HG03066 (cell line): ENCODE measurements at regions not wholly inside any gene's neighbourhood (a gene's known extent, or its start where the extent isn't known, plus 50 kb on each side); places are given as distances from the start of the nearest gene placed in this dataset.

Source experiments
- ATAC-seq: cut with Tn5 transposase; IDR thresholded peaks from one replicate; pipeline ENCODE4 v1.9.1; 2021; ENCODE audit warnings: low read depth; ENCODE audit not compliant: unreplicated experiment

DNA sequence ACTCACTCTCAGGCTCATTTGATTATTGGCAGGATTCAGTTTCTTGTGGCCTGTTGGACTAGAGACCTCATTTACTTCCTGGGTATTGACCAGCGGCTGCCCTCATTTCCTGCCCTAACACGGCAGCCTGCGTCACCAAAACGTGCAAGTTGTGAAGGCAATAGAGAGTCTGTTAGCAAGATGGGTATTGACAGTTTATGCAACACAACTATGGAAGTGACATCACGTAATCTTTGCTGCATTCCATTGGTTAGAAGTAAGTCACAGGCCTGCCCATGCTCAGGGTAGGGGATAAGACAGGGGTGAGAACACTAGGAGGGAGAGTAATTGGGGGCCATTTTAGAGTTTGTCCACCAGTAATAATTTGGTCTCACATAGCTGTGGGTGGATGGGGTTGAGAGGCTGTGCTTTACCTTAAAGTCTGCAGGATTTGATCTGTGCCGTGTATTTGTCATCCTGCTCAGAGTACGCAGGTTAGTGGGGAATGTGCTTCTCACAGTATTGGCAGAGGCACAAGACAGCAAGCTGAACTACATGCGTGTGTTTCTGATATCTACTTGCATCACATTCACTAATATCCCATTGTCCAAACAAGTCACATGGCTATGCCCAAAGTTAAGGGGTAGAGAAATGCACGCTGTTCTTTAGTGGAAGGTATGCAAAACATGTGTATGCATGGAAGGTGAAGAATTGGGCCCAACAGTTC, 83.3 kb downstream of the EDEM1 start:
- ATAC-seq = no peak

DNA sequence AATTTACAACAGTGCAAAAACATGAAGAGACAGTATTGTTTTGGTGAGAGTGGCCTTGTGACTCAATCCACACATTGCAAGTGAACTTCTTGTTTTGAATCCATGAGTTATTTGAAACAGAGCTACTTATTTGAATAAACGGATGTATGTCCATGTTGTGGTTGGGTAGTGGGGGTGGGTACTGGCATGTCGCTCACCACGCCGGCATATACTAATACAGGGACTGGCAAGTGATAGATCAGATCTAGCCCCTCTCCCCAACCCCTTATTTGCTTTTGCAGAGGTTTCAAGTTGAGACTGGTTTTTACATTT, 83.8 kb downstream of the EDEM1 start:
- no peak for ATAC-seq

DNA sequence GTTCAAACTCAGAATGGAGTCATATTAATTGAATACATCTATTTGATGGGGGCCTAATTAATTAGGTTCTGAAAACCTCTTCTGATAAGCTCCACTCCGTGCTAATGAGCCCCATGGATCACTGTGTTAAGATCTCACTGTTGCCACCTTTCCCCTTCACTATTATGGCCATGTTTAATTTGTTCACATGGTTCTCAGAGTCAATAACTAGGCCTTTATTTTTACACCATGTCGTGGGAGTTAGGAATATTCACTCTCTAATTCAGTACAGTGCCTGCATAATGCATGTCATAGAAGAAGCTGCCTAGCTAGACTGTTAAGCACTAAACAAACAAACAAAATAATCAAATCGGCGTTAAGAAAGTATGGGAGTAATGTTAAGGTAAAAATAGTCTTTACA, 84.9 kb downstream of the EDEM1 start:
- ATAC-seq = no peak

DNA sequence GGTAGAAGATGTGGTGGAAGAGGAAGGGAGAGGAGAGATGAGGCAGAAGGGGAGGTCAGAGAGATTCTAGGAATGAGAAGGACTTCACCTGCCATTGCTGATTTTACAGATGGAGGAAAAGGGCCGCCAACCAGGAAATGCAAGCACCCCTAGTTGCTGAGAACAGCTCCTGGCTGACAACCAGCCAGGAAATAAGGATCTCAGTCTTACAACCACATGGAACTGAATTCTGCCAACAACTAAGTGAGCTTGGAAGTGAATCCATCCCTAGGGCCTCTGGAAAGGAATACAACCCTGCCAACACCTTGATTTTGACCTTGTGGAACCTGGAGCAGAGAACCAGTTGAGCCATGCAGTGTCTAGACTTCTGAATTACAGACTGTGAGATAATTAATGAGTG, 86.6 kb downstream of the EDEM1 start:
- ATAC-seq = no peak

DNA sequence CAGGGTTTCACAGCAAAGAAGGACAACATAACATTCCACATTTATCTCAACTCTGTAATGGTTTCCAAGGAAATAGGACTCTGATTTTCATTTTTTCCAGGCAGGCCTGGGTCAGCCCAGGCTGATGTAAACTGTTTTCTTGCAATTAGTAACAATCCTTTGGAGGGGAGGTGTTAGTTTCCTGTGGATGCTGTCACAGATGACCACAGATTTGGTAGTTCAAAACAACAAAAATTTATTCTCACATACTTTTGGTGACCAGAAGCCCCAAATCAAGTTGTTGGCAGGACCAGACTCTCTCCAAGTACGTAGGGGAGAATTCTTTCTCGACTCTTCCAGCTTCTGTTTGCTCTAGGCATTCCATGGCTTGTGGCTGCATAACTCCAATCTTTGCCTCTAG, 88.0 kb downstream of the EDEM1 start:
- ATAC-seq = no peak

DNA sequence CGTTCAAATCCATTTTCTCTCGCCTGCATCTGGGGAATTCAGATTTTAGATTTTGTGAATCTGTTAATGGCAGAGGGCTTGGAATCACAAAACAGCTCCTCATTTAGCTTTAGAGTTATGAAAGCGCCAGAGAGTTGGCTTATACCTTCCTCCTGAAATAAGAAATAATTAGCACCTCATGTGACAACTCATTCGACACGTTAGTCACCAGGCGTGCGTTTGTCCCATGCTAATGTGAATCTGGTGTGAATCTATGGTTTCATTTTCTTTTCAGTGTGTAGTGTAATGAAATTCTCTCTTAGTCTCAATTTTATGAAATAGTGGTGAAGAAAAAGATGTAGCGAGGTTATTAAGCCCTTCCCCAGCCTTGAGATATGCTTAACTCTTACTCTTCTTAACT, 89.4 kb downstream of the EDEM1 start:
- ATAC-seq = no peak

DNA sequence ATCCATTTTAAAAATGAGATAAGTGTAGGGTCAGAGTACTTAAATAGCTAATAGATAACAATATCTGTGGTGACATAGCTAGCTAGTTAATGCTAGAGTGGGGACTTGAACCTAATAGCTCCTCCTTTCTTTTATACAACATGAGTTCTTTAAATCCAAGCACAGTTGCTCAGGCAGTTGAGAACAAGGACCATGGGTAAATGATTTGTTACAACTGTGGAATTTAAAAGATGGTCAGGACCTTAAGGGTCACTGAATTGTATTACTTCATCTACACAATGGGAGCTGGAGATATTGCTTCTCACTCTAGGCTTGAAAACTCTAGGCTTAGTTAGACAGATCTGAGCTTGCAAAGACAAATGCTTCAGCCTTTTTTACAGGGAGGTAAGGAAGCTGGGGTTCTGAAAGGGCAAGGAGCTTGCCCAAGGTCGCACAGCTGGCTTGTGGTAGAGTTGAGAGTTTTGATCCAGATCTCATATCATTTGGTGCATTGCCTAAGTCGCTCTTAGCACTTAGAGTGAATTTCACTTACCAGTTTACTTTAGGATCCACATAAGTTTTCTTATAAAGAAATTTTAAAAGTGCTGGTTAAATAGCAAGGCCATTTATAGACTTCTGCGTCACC, 90.2 kb downstream of the EDEM1 start:
- ATAC-seq = no peak

DNA sequence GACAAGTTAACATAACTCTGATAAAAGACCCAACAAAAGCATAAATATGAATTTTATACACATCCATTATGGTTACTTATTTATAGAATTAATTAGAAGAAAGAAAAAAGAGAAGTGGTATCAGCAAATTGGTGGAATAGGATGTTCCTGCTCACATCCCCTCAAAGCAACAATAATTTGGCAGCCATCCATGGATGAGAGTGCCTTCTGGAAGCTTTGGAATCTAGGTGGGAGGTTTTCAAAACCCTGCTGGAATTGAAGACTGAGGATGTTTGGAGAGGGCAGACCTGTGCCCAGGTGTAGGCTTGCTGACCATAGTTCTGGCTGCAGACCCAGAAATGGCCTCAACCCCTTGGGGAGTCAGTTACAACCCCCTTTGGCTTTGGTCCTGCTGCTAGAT, 91.2 kb downstream of the EDEM1 start:
- no peak for ATAC-seq

DNA sequence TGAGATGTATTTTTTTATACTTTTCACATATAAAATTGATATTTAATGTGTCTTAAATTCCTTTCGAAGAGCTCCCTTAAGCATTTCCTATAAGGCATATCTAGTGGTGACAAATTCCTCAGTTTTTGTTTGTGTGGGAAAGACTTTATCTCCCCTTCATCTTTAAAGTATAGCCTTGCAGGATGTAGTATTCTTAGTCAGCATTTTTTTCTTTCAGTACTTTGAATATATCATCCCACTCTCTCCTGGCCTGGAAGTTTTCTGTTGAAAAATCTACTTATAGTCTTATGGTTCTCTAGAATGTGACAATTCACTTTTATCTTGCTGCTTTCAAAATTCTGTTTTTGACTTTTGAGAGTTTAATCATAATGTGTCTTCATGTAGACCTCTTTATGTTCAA, 95.2 kb downstream of the EDEM1 start:
- no peak for ATAC-seq

DNA sequence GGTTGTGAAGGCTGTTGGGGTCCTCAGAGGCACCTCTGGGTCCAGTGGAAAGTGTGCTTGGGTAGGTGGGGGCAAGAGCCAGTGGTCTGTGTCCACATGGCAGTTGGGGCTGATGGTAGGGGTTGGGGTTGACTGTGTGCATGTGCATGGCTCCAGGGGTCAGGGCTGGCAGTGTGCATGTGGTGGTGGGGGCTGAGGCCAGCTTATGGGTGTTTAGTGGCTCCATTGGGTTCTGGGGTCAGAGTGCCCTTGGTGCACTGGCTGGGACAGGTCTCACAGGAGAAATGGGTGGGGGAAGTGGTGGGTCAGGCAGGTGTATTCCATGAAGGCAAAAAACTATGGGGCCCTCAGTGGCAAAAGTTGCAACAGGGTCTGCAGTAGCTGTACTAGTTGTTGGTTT, 97.9 kb downstream of the EDEM1 start:
- no peak for ATAC-seq

DNA sequence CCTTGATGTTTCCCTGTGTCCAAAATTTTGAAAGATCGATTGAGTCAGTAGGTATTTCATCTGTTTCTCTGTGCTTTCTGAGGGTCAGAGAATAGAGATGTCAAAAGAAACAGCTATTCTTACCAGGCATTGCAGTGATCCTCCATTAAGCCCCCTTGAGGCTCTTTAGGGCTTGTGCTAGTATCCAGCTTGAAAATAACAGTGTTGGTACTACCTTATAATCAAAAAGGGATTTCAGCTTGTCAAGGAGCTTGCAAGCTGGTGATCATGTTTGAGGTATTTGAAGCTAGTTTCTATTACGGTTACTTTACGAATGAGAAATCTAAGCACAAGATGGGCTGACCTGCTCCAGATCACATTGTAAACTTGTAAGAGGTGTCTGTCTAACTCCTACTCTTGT, 103.4 kb downstream of the EDEM1 start:
- no peak for ATAC-seq

DNA sequence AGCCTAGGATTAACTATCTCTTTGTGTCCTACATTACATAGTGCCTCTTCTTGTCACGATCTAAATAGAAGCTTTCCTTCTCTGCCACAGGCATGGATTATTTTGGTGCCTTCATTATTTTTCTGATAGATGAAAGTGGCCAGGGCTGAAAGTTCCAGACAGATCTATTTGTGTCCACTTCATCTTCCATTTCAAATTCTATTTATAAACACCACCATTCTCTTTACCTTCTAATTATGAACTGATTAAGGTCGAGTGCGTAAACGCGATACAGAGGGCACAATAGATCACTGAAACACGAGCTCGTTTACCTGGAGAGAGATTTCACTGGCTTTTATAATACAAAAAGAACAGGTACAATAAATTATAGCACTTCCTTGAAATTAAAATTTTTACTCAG, 105.0 kb downstream of the EDEM1 start:
- no peak for ATAC-seq

DNA sequence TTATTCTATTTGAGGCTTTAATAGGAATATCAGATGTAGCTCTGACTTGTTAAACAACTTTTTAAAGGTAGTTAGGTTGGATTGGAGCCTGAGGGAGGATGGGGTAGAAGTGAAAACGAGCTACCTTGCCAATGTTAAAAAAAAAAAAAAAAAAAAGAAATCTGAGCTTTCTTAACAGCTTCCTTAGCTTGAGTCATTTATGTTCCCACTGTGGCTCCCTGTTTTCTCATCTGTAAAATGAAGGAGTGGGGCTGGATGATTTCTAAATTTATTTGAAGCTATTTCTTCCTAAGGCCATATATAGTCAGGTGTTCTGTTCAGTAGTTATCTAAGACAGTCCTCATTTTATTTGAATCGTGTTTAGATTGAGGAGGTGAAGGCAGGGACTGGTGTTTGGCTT, 105.7 kb downstream of the EDEM1 start:
- ATAC-seq = no peak

DNA sequence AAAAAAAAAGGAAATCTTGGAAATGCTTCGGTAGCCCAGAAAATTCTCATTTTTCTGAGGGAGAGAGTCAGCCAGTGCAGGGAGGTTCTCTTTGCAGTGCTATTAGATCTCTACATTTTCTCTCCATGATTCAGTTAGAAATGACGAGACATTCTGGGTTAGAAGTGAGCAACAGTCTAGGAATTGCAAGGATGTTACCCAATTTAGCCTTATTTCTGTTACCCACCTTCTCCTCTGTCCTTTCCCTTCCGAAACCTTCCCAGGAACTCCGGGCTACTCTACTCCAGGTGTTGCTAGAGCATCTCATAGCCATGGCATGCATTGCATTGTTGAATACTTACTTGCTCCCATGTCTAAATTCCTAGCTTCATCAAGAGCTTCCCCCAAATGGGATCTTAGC, 106.8 kb downstream of the EDEM1 start:
- no peak for ATAC-seq

DNA sequence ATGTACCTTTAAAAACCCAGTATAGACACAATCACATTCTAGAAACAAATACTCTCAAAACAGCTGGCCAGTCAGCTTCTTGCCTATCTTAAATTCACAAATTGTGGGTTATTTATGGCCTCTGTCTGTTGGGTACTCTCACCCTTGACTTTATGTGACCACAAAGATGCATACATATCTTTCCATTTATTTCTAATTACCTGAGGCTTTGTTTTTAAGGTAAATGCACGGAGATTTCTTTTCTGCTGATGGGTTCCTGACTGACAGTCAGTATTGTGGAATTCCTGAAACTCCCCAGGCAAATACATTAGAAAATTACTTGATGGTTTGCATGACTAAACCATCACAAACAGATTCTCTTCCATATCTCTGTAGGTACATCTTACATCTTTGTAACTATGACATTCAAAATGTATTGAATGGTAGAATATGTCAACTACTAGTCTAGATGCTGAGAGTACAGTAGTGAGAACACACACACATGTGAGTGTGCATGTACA, 107.7 kb downstream of the EDEM1 start:
- ATAC-seq = no peak

DNA sequence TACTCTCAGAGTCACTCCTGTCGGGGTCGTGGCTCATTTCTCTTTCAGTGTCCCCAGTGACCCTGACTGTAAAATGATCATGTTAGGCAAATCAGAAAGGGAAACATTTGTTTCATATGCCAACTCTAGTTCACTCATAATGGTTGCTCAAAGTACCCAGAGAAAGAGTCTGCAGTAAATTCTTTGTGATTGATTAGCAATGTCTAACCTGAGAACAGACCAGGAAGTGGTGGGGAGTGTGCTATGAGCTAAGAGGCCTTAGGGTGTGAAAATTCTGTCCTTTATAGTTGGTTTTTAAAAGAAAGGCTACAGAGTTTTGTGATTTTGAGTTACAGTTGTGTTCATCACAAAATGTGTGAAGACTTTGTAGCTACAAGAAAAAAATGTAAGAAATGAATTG, 108.9 kb downstream of the EDEM1 start:
- ATAC-seq = no peak

DNA sequence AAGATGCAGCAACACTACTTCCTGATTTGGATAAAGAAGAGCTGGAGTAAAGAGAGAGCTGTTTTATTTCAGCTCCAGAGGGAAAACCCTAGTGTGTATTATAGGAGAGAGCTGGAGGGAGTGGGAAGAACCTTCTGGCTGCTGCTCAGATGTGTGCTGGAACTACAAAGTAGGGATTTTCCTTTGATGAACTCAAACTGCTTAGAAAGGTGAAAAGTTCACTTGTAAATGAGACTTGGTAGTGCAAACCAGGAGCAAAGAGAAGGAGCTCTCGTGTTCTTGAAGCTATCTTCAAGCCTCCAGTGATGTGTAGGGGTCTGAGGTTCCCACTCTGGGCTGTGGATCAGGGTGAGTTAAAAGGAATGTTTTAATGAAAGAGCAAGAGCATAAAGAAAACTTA, 110.4 kb downstream of the EDEM1 start:
- no peak for ATAC-seq

DNA sequence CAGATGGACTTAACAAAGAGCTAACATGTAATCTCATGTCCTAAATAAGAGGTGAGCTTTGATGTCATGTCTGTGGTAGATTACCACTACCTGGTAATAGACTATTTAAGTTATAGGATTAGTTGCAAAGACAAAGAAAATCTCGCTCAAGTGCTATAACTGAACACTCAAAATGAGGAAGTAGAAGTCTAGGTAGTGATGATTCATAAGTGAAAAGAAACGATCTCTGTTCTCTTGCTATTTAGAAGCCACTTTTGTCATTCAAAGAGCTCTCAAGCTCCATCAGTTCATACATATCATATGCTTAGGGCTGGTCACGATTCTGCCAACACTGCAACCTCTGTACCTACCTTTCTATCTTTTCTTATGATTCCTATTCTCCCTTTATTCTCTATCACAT, 110.9 kb downstream of the EDEM1 start:
- peak; percentile 100 for ATAC-seq

DNA sequence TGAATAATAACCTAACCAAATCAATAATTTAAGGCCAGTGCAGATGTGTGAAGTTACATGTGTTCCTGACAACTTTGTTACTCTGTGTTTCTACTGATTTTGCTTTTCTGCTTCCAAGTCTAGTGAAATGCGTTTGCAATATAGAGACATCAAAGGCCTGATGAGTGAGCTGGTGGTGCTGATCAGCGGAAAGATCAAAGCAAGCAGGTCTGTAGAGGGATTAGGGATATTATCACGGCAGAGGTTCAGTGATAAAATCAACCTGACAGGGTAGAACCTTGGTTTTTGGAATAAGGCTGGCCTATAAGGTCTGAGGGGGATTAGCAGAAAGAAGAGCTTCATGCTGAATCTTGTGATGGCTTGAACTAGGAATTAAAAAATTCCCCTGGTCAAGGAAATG, 111.7 kb downstream of the EDEM1 start:
- no peak for ATAC-seq

DNA sequence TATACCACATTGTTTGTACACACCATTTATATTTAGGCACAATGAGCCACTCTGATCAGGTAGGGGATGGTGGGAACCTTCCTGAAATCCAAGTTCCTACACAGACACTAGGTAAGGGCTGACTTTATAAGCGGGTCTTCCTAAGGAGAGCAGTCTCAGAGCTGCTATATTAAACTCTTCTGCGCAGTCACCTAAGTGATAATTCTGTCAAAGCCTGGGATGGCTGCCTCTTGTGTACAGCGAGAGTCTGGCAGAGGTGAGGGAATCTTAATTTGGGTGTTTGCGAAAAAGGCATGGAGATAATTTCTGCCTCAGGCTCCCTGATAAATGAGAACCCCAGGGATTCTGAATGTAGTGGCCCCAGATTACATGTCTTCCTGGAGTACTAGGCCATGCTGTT, 113.1 kb downstream of the EDEM1 start:
- ATAC-seq = no peak

DNA sequence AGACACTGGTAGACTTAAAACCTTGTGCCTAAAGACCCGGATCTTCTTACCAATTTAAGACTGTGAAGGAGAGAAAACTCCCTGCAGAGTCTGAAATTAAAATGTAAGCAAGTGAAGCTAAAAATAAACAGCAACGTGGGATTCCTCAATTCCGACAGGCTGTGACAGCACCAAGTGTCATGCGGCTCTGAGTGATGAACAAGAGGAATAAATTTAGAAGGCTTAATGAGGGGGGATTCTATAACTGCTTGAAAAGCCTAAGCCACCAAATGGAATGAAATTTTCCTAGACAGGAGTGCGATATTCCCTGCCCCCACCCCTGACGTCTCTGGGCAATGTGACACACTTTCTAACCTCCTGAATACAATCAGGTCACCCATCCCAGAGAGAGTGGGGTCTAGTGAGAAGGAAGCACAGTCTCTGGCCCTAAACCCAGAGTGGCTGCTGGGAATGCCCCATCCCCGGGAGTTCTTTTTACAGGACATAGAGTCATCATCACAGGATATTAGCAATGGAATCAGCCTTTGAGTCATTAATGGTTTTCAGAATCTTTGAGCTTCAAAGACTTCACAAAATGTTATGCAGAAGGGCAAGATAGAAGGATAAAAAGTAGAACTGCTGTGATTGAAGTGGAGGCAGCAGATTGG, 114.3 kb downstream of the EDEM1 start:
- ATAC-seq = no peak

DNA sequence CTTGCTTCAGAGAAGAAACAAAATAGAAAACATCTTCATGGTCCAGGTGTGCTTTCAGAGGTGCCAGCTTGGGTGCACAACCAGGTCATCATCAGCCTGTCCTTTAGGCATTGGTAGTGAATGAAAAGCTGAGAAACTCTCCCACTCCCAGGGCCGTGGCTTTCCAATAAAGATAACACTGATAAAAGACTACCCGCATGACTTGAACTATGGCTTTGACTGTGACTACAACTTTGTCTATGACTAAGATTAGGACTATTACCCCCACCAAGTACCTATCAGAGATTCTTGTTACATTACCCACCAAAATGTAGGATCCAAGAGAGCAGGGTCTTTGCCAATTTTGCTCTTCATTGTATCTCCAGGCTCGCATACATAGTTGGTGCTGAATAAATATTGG, 115.2 kb downstream of the EDEM1 start:
- no peak for ATAC-seq
